Ishikawa (cell line): ENCODE measurements at regions not wholly inside any gene's neighbourhood (a gene's known extent, or its start where the extent isn't known, plus 50 kb on each side); places are given as distances from the start of the nearest gene placed in this dataset.

ENCODE experiments used
- CREB1 ChIP-seq: IDR thresholded peaks from 2 replicates; pipeline ENCODE4 v1.6.1; 2012; ENCODE audit warnings: low read depth
- EGR1 ChIP-seq: IDR thresholded peaks from 2 replicates; pipeline ENCODE4 v1.6.1; 2012
- EP300 ChIP-seq: IDR thresholded peaks from 2 replicates; pipeline ENCODE4 v1.6.1; 2012; ENCODE audit warnings: borderline replicate concordance
- FOXM1 ChIP-seq: IDR thresholded peaks from 2 replicates; pipeline ENCODE4 v1.6.1; 2012; ENCODE audit warnings: low read depth, borderline replicate concordance
- NFIC ChIP-seq: IDR thresholded peaks from 2 replicates; pipeline ENCODE4 v1.6.1; 2012
- RAD21 ChIP-seq: IDR thresholded peaks from 2 replicates; pipeline ENCODE4 v1.6.1; 2012; ENCODE audit warnings: low read depth
- TAF1 ChIP-seq: IDR thresholded peaks from 2 replicates; pipeline ENCODE4 v1.6.1; 2012; ENCODE audit warnings: low read depth, mild to moderate bottlenecking
- TCF12 ChIP-seq: IDR thresholded peaks from 2 replicates; pipeline ENCODE4 v1.6.1; 2012; ENCODE audit warnings: low read depth
- TEAD4 ChIP-seq: IDR thresholded peaks from 2 replicates; pipeline ENCODE4 v1.6.1; 2012
- YY1 ChIP-seq: IDR thresholded peaks from 2 replicates; pipeline ENCODE4 v1.6.1; 2012; ENCODE audit warnings: low read depth
- TF ChIP-seq, protein P1 (sequence below): IDR thresholded peaks from 2 replicates; pipeline ENCODE4 v1.6.1; 2012; ENCODE audit warnings: low read depth, mild to moderate bottlenecking

DNA sequence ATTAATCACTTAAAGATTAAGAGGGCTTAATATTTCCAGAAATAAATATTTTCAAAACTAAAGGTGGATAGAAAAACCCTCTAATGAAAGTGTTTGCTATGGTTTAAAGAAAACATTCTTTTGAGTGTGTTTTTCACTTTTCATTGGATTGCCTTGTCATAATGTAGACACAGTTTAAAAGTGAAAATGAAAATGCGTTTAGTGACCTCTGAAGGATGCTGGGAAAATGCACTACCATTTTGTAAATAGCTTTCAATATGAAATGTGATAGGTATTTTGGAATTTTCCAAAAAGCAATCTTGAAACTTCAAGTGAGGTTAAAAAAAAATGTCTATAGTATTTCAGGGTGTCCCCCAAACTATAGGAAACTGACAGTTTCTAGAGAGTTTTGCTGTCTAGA is 642.2 kb downstream of the C4orf33 start:
- TF ChIP-seq, protein P1, sequence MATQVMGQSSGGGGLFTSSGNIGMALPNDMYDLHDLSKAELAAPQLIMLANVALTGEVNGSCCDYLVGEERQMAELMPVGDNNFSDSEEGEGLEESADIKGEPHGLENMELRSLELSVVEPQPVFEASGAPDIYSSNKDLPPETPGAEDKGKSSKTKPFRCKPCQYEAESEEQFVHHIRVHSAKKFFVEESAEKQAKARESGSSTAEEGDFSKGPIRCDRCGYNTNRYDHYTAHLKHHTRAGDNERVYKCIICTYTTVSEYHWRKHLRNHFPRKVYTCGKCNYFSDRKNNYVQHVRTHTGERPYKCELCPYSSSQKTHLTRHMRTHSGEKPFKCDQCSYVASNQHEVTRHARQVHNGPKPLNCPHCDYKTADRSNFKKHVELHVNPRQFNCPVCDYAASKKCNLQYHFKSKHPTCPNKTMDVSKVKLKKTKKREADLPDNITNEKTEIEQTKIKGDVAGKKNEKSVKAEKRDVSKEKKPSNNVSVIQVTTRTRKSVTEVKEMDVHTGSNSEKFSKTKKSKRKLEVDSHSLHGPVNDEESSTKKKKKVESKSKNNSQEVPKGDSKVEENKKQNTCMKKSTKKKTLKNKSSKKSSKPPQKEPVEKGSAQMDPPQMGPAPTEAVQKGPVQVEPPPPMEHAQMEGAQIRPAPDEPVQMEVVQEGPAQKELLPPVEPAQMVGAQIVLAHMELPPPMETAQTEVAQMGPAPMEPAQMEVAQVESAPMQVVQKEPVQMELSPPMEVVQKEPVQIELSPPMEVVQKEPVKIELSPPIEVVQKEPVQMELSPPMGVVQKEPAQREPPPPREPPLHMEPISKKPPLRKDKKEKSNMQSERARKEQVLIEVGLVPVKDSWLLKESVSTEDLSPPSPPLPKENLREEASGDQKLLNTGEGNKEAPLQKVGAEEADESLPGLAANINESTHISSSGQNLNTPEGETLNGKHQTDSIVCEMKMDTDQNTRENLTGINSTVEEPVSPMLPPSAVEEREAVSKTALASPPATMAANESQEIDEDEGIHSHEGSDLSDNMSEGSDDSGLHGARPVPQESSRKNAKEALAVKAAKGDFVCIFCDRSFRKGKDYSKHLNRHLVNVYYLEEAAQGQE = no peak
- TF ChIP-seq YY1 (no peak), NFIC (no peak), RAD21 (no peak), EP300 (no peak), CREB1 (no peak), TCF12 (no peak), EGR1 (no peak), FOXM1 (no peak), TEAD4 (no peak), TAF1 (no peak)
